ENCODE measurements at regions not wholly inside any gene's neighbourhood (a gene's known extent, or its start where the extent isn't known, plus 50 kb on each side); places are given as distances from the start of the nearest gene placed in this dataset.

DNA sequence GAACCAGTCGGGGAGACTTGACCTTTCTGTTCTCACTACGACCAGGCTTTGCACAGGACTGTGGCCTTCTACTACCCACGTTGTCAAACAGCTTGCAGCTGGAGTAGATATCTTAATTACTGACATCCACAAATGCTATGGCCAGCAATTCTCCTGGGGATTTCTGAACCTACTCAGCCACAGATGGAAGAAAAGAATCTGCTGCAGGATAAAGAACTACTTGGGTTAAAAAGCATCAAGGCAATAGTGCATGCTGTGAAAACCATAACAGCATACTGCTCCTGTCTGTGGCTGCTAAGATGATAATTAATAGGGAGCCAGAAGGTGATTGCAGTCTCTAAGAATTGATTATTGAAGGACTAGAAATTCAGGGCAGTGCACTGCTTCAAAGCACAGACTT, 859.2 kb upstream of the SEMA6D start:
- intact Hi-C loops (cut with DNase I), result no loop called here
- 46 to 55% methylated on average over 3 of the region's 3 CpGs for WGBS, 2 donors
- ATAC-seq, result no peak

DNA sequence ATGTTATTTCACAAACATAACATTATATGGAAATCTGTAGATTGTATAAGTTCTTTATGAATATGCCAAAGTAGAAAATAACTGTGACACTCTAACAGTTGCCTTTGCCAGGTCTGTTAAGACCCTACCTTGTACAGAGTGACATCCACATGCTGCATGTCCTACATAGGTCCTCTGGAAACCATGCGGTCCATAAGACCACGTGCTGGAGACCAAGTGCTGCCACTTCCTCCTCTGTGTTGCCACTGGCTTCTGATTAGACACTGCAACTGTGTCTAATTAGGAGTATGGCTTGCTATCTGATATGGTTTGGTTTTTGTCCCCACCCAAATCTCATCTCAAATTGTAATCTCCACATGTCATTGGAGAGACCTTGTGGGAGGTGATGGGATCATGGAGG, 855.5 kb upstream of the SEMA6D start:
- H3K9me3 ChIP-seq, result no peaks in the 10 kb centered on the region
- WGBS, 2 donors, result 75 to 82% methylated on average over 2 of the region's 2 CpGs
- H3K4me1 ChIP-seq, result no peaks in the 10 kb centered on the region
- no peak for DNase-seq
- no peak overlapping the region for H3K4me3 ChIP-seq
- H3K27me3 ChIP-seq, result no peaks in the 10 kb centered on the region
- ATAC-seq, result no peak
- intact Hi-C loops (cut with DNase I), result no loop called here
- TF ChIP-seq POLR2A (IDR thresholded peaks at IDR 0.05), result no peak
- TF ChIP-seq, protein P1, sequence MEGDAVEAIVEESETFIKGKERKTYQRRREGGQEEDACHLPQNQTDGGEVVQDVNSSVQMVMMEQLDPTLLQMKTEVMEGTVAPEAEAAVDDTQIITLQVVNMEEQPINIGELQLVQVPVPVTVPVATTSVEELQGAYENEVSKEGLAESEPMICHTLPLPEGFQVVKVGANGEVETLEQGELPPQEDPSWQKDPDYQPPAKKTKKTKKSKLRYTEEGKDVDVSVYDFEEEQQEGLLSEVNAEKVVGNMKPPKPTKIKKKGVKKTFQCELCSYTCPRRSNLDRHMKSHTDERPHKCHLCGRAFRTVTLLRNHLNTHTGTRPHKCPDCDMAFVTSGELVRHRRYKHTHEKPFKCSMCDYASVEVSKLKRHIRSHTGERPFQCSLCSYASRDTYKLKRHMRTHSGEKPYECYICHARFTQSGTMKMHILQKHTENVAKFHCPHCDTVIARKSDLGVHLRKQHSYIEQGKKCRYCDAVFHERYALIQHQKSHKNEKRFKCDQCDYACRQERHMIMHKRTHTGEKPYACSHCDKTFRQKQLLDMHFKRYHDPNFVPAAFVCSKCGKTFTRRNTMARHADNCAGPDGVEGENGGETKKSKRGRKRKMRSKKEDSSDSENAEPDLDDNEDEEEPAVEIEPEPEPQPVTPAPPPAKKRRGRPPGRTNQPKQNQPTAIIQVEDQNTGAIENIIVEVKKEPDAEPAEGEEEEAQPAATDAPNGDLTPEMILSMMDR (IDR thresholded peaks at IDR 0.05), result no peak
- H3K36me3 ChIP-seq (replicated peaks in 1 of 2; ENCODE audit: insufficient read depth in 1 of 2, low read depth in 2 of 2), result no peaks in the 10 kb centered on the region
- no peak overlapping the region for H3K27ac ChIP-seq

More for the DNA sequence above, 859.2 kb upstream of the SEMA6D start:
- H3K27ac ChIP-seq, result no peak overlapping the region
- H3K4me1 ChIP-seq, result no peaks in the 10 kb centered on the region
- TF ChIP-seq, protein P1 (IDR thresholded peaks at IDR 0.05), result no peak
- no peak for TF ChIP-seq POLR2A (IDR thresholded peaks at IDR 0.05)
- DNase-seq, result no peak
- no peaks in the 10 kb centered on the region for H3K36me3 ChIP-seq (replicated peaks in 1 of 2; ENCODE audit: insufficient read depth in 1 of 2, low read depth in 2 of 2)
- H3K27me3 ChIP-seq, result no peaks in the 10 kb centered on the region
- H3K9me3 ChIP-seq, result no peaks in the 10 kb centered on the region
- H3K4me3 ChIP-seq, result no peak overlapping the region

DNA sequence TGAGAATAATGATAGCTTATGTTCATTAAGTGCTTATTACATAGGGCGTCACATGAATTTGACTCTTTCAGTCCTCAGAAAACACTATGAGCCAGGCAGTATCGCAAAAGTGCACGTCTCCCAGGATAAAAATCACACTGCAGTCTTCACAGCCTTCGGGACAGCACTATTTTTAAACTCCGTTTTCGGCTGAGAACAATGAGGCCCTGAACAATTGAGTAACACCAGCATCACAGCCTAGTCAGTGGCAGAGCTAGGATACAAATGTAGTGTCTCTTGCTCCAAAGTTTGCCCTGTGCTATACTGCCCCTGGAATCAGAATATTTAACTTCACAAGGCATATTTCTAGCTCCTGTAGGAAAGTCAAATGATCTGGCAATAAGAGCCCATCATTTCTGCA, 852.1 kb upstream of the SEMA6D start:
- intact Hi-C loops (cut with DNase I), result no loop called here
- Histone ChIP-seq H3K9me3 (no peaks in the 10 kb centered on the region), H3K4me1 (no peaks in the 10 kb centered on the region), H3K27ac (no peak overlapping the region), H3K36me3 (replicated peaks in 1 of 2; ENCODE audit: insufficient read depth in 1 of 2, low read depth in 2 of 2) (no peaks in the 10 kb centered on the region), H3K4me3 (no peak overlapping the region), H3K27me3 (no peaks in the 10 kb centered on the region)
- 56 to 73% methylated on average over 6 of the region's 6 CpGs for WGBS, 2 donors
- TF ChIP-seq, protein P1 (IDR thresholded peaks at IDR 0.05), result no peak
- TF ChIP-seq POLR2A (IDR thresholded peaks at IDR 0.05), result no peak
- DNase-seq (no peak), ATAC-seq (no peak)

DNA sequence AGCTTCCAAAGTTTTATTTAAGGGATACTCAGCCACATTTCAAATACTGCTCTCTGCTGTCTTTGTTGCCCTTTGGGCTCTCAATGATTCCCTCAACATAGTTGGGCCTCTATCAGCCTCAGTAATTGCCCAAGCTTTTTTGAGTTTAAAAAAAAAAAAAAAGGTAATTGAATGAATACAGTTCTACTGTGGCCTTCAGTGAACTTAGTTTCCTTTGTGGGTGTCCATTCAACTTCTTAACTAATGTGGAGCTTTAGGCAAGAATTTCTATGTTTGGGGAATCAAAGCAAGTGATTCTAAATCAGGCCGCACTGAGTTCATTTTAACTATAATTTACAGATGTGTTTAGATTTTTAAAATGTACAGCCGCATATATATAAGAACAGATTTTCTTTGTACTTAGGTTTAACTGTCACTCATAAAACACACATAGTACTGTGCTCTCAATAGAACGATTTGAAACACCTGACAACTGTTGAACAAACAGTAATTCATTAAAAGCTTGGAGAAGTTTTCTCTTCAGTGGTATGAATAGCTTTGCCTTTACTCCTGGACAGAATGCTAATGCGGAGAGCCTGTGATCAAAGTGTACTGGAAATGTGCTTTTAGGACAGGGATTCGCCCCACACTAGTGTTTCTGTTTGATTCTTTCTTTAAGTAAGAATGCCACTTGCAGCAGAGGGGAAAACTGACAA, 844.9 kb upstream of the SEMA6D start:
- no peak for DNase-seq

More for the DNA sequence above, 844.9 kb upstream of the SEMA6D start:
- H3K9me3 ChIP-seq, result no peaks in the 10 kb centered on the region
- H3K4me1 ChIP-seq, result no peaks in the 10 kb centered on the region
- no peak overlapping the region for H3K27ac ChIP-seq
- no peaks in the 10 kb centered on the region for H3K27me3 ChIP-seq
- TF ChIP-seq, protein P1 (IDR thresholded peaks at IDR 0.05), result no peak
- no peak for TF ChIP-seq POLR2A (IDR thresholded peaks at IDR 0.05)
- no peak for ATAC-seq
- WGBS, 2 donors, result 45 to 64% methylated on average over 5 of the region's 5 CpGs
- no peaks in the 10 kb centered on the region for H3K36me3 ChIP-seq (replicated peaks in 1 of 2; ENCODE audit: insufficient read depth in 1 of 2, low read depth in 2 of 2)
- intact Hi-C loops (cut with DNase I), result no loop called here
- H3K4me3 ChIP-seq, result no peak overlapping the region

Measured in body of pancreas (tissue), 4 donors.